ENCODE measurements at regions not wholly inside any gene's neighbourhood (a gene's known extent, or its start where the extent isn't known, plus 50 kb on each side); places are given as distances from the start of the nearest gene placed in this dataset.
A peak's percentile ranks its signal among the peaks of the same experiment; 100 is the strongest.

DNA sequence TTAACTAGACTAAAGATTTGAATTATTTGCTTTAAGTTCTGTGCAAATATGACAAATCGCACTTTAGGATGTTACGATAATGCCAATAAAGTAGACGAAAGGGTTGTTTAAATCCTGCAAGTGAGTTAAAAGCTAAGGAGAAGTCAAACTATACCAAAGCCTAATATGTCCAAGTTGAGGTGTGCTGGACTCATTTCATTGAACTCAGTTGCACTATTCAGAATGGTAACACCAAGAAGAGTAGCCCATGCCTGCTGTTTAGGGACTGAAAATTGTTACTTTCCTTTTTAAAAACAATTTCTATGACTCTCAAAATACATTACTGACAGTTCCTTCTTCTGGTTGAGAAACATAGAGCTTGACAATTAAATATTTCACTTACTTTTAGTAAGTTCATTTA lies 766.3 kb downstream of the DNAJB9 start:
- H3K79me2 ChIP-seq (ENCODE audit: control insufficient read depth, insufficient read depth, low read length): no peaks in the 10 kb centered on the region
- H3K36me3 ChIP-seq (ENCODE audit: control insufficient read depth, insufficient read depth, low read length): no peaks in the 10 kb centered on the region
- no peak for TF ChIP-seq EZH2 (IDR thresholded peaks at IDR 0.05; ENCODE audit: low read length, missing control alignments)
- TF ChIP-seq, protein P1, sequence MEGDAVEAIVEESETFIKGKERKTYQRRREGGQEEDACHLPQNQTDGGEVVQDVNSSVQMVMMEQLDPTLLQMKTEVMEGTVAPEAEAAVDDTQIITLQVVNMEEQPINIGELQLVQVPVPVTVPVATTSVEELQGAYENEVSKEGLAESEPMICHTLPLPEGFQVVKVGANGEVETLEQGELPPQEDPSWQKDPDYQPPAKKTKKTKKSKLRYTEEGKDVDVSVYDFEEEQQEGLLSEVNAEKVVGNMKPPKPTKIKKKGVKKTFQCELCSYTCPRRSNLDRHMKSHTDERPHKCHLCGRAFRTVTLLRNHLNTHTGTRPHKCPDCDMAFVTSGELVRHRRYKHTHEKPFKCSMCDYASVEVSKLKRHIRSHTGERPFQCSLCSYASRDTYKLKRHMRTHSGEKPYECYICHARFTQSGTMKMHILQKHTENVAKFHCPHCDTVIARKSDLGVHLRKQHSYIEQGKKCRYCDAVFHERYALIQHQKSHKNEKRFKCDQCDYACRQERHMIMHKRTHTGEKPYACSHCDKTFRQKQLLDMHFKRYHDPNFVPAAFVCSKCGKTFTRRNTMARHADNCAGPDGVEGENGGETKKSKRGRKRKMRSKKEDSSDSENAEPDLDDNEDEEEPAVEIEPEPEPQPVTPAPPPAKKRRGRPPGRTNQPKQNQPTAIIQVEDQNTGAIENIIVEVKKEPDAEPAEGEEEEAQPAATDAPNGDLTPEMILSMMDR (conservative IDR thresholded peaks at IDR 0.05 in 1 of 2, IDR thresholded peaks at IDR 0.05 in 1 of 2; ENCODE audit: low read depth in 1 of 2, low read length in 2 of 2): no peak
- no peak overlapping the region for H2AFZ ChIP-seq (ENCODE audit: low read length)
- H3K27me3 ChIP-seq (ENCODE audit: control insufficient read depth, insufficient read depth, low read length): no peaks in the 10 kb centered on the region
- H4K20me1 ChIP-seq (ENCODE audit: control insufficient read depth, extremely low read depth, insufficient read depth, low read length): no peaks in the 10 kb centered on the region
- no peak for DNase-seq (ENCODE audit: low read depth in 2 of 2)
- H3K4me2 ChIP-seq (ENCODE audit: extremely low read depth, insufficient read depth, low read length): no peak overlapping the region
- no peaks in the 10 kb centered on the region for H3K9me3 ChIP-seq (ENCODE audit: control insufficient read depth, insufficient read depth, low read depth, low read length)
- no peak overlapping the region for H3K4me3 ChIP-seq (replicated peaks in 1 of 4; ENCODE audit: control extremely low read depth in 1 of 4, insufficient read depth in 1 of 4, low read depth in 3 of 4, low read length in 4 of 4)
- H3K4me1 ChIP-seq (ENCODE audit: control insufficient read depth, extremely low read depth, insufficient read depth, low read length): no peaks in the 10 kb centered on the region
- no peak overlapping the region for H3K9ac ChIP-seq (ENCODE audit: insufficient read depth, low read length)
- H3K27ac ChIP-seq (ENCODE audit: insufficient read depth, low read length): no peak overlapping the region

DNA sequence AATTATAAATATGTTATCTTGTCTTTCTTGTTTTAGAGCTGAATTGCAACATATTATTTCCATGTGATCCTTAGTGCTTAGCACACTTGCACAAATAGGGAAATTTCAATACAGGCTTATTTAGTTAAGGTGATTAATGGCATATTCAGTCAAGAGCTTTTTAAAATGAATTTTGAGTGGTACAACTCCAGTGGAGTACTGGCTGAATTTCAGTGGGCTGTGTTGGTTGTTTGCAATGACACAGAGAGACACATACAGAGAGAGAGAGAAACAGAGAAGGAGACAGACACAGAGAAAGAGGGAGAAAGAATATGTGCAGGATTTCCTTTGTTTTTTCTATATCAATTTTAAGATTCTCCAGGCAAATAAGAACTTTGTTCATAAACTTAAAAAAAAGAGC lies 766.9 kb downstream of the DNAJB9 start:
- no peak overlapping the region for H3K9ac ChIP-seq (ENCODE audit: insufficient read depth, low read length)
- no peaks in the 10 kb centered on the region for H3K36me3 ChIP-seq (ENCODE audit: control insufficient read depth, insufficient read depth, low read length)
- no peaks in the 10 kb centered on the region for H3K79me2 ChIP-seq (ENCODE audit: control insufficient read depth, insufficient read depth, low read length)
- H3K9me3 ChIP-seq (ENCODE audit: control insufficient read depth, insufficient read depth, low read depth, low read length): no peaks in the 10 kb centered on the region
- DNase-seq (ENCODE audit: low read depth in 2 of 2): no peak
- H3K4me3 ChIP-seq (replicated peaks in 1 of 4; ENCODE audit: control extremely low read depth in 1 of 4, insufficient read depth in 1 of 4, low read depth in 3 of 4, low read length in 4 of 4): no peak overlapping the region
- no peak overlapping the region for H3K4me2 ChIP-seq (ENCODE audit: extremely low read depth, insufficient read depth, low read length)
- H2AFZ ChIP-seq (ENCODE audit: low read length): no peak overlapping the region
- TF ChIP-seq, protein P1 (conservative IDR thresholded peaks at IDR 0.05 in 1 of 2, IDR thresholded peaks at IDR 0.05 in 1 of 2; ENCODE audit: low read depth in 1 of 2, low read length in 2 of 2): no peak
- no peak for TF ChIP-seq EZH2 (IDR thresholded peaks at IDR 0.05; ENCODE audit: low read length, missing control alignments)
- H3K27ac ChIP-seq (ENCODE audit: insufficient read depth, low read length): no peak overlapping the region
- H4K20me1 ChIP-seq (ENCODE audit: control insufficient read depth, extremely low read depth, insufficient read depth, low read length): no peaks in the 10 kb centered on the region
- H3K4me1 ChIP-seq (ENCODE audit: control insufficient read depth, extremely low read depth, insufficient read depth, low read length): no peaks in the 10 kb centered on the region
- H3K27me3 ChIP-seq (ENCODE audit: control insufficient read depth, insufficient read depth, low read length): no peaks in the 10 kb centered on the region

DNA sequence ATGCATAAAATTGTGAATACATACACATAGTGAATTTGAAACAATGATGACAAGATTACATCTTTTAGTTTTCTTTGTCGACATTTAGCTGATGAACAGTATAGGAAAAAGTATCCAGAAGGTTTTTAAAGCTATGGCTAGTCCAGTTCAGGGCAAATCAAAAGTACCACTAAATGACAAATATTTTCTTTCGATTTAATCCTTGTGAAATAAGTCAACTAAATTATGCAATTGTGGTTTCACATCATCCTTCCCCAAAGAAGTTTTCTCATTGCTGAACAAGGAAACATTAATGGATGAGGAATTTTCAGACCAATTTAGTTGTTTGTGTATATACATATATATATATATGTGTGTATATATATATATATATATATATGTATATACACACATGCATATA lies 774.0 kb downstream of the DNAJB9 start:
- peak in 1 of 2 donors; percentile 5 for DNase-seq (ENCODE audit: low read depth in 2 of 2)

More for the DNA sequence above, 774.0 kb downstream of the DNAJB9 start:
- Histone ChIP-seq H2AFZ (ENCODE audit: low read length) (no peak overlapping the region), H3K4me2 (ENCODE audit: extremely low read depth, insufficient read depth, low read length) (no peak overlapping the region), H4K20me1 (ENCODE audit: control insufficient read depth, extremely low read depth, insufficient read depth, low read length) (no peaks in the 10 kb centered on the region), H3K79me2 (ENCODE audit: control insufficient read depth, insufficient read depth, low read length) (no peaks in the 10 kb centered on the region), H3K4me1 (ENCODE audit: control insufficient read depth, extremely low read depth, insufficient read depth, low read length) (no peaks in the 10 kb centered on the region), H3K27me3 (ENCODE audit: control insufficient read depth, insufficient read depth, low read length) (no peaks in the 10 kb centered on the region), H3K27ac (ENCODE audit: insufficient read depth, low read length) (no peak overlapping the region), H3K9ac (ENCODE audit: insufficient read depth, low read length) (no peak overlapping the region), H3K9me3 (ENCODE audit: control insufficient read depth, insufficient read depth, low read depth, low read length) (no peaks in the 10 kb centered on the region), H3K36me3 (ENCODE audit: control insufficient read depth, insufficient read depth, low read length) (no peaks in the 10 kb centered on the region), H3K4me3 (replicated peaks in 1 of 4; ENCODE audit: control extremely low read depth in 1 of 4, insufficient read depth in 1 of 4, low read depth in 3 of 4, low read length in 4 of 4) (no peak overlapping the region)
- TF ChIP-seq, protein P1 (conservative IDR thresholded peaks at IDR 0.05 in 1 of 2, IDR thresholded peaks at IDR 0.05 in 1 of 2; ENCODE audit: low read depth in 1 of 2, low read length in 2 of 2): no peak
- no peak for TF ChIP-seq EZH2 (IDR thresholded peaks at IDR 0.05; ENCODE audit: low read length, missing control alignments)

All from fibroblast of lung (primary cell).